ENCODE measurements at regions not wholly inside any gene's neighbourhood (a gene's known extent, or its start where the extent isn't known, plus 50 kb on each side); places are given as distances from the start of the nearest gene placed in this dataset.

- Histone ChIP-seq H3K27ac (no peak overlapping the region), H3K4me1 (no peaks in the 10 kb centered on the region), H3K4me3 (no peak overlapping the region), H3K36me3 (no peaks in the 10 kb centered on the region), H3K27me3 (no peaks in the 10 kb centered on the region), H3K9me3 (no peaks in the 10 kb centered on the region)
- TF ChIP-seq POLR2A (IDR thresholded peaks at IDR 0.05) = no peak
- no peak for TF ChIP-seq EP300 (IDR thresholded peaks at IDR 0.05)
- TF ChIP-seq CTCF (IDR thresholded peaks at IDR 0.05) = no peak
- WGBS, 2 donors = 38 to 39% methylated on average over 3 of the region's 3 CpGs
- no peak for DNase-seq (ENCODE audit: low spot score in 2 of 2)
Observed at GRCh38 chr3:68089572-68090011, 435.2 kb upstream of the SUCLG2 start.

DNA sequence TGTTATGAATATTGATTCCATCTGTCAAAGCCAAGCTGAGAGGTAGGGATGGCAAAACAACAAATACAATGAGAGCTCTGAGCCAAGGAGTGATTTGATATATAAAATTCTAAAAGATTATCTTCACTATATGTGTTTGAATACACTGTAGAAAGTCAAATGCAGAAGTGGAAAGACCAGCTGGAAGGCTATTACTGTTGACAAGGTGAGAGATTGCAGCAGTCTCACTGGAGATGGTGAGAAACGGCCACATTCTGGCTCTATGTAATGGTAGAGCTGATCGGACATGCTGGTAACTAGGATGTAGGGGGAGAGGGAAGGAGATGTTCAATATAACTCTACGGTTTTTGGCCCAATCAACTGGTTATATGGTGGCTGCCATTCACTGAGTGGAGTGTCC, 434.2 kb upstream of the SUCLG2 start:
- TF ChIP-seq CTCF (IDR thresholded peaks at IDR 0.05) (no peak), EP300 (IDR thresholded peaks at IDR 0.05) (no peak), POLR2A (IDR thresholded peaks at IDR 0.05) (no peak)
- 78 to 90% methylated on average over 3 of the region's 3 CpGs for WGBS, 2 donors

GRCh38 chr3:68088216-68088615, 433.8 kb upstream of the SUCLG2 start:
- Histone ChIP-seq H3K4me3 (no peak overlapping the region), H3K36me3 (no peaks in the 10 kb centered on the region), H3K4me1 (no peaks in the 10 kb centered on the region), H3K9me3 (no peaks in the 10 kb centered on the region), H3K27me3 (no peaks in the 10 kb centered on the region), H3K27ac (no peak overlapping the region)
- no peak for DNase-seq (ENCODE audit: low spot score in 2 of 2)
- TF ChIP-seq EP300 (IDR thresholded peaks at IDR 0.05) (no peak), CTCF (IDR thresholded peaks at IDR 0.05) (no peak), POLR2A (IDR thresholded peaks at IDR 0.05) (no peak)
- WGBS, 2 donors = 30 to 37% methylated on average over 3 of the region's 3 CpGs

More for the DNA sequence above, 434.2 kb upstream of the SUCLG2 start:
- H3K27ac ChIP-seq = no peak overlapping the region
- no peaks in the 10 kb centered on the region for H3K27me3 ChIP-seq
- no peak overlapping the region for H3K4me3 ChIP-seq
- no peaks in the 10 kb centered on the region for H3K4me1 ChIP-seq
- H3K9me3 ChIP-seq = no peaks in the 10 kb centered on the region
- DNase-seq (ENCODE audit: low spot score in 2 of 2) = no peak
- H3K36me3 ChIP-seq = no peaks in the 10 kb centered on the region

- H3K27ac ChIP-seq = no peak overlapping the region
- TF ChIP-seq POLR2A (IDR thresholded peaks at IDR 0.05) = no peak
- TF ChIP-seq EP300 (IDR thresholded peaks at IDR 0.05) = no peak
- TF ChIP-seq CTCF (IDR thresholded peaks at IDR 0.05) = no peak
- no peaks in the 10 kb centered on the region for H3K4me1 ChIP-seq
- H3K27me3 ChIP-seq = no peaks in the 10 kb centered on the region
- H3K4me3 ChIP-seq = no peak overlapping the region
- peaks cover 0 to 21% (median 0%) of the 10 kb centered on the region in 4 donors for H3K9me3 ChIP-seq
- no peaks in the 10 kb centered on the region for H3K36me3 ChIP-seq
- 73 to 84% methylated on average over 3 of the region's 3 CpGs for WGBS, 2 donors
- DNase-seq (ENCODE audit: low spot score in 2 of 2) = no peak
Observed at GRCh38 chr3:68072062-68072461, 417.6 kb upstream of the SUCLG2 start.

DNA sequence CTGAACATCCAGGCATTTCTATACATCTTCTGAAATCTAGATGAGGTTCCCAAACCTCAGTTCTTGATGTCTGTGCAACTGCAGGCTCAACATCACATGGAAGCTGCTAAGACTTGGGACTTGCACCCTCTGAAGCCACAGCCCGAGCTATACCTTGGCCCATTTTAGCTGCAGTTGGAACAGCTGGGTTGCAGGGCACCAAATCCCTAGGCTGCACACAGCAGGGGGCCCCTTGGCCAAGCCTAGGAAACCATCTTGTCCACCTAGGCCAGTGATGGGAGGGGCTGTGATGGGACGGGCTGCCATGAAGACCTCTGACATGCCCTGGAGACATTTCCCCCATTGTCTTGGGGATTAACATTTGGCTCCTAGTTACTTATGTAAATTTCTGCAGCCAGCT, 415.8 kb upstream of the SUCLG2 start:
- TF ChIP-seq EP300 (IDR thresholded peaks at IDR 0.05) = no peak
- TF ChIP-seq CTCF (IDR thresholded peaks at IDR 0.05) = no peak
- TF ChIP-seq POLR2A (IDR thresholded peaks at IDR 0.05) = no peak
- H3K4me1 ChIP-seq = no peaks in the 10 kb centered on the region
- DNase-seq (ENCODE audit: low spot score in 2 of 2) = no peak
- H3K27me3 ChIP-seq = no peaks in the 10 kb centered on the region
- 66 to 86% methylated on average over 2 of the region's 2 CpGs for WGBS, 2 donors
- no peak overlapping the region for H3K4me3 ChIP-seq
- no peaks in the 10 kb centered on the region for H3K36me3 ChIP-seq
- H3K27ac ChIP-seq = no peak overlapping the region
- peaks cover 0 to 18% (median 0%) of the 10 kb centered on the region in 4 donors for H3K9me3 ChIP-seq

Measured in tibial nerve (tissue), 4 donors.